Panc1 (cell line): ENCODE measurements at regions not wholly inside any gene's neighbourhood (a gene's known extent, or its start where the extent isn't known, plus 50 kb on each side); places are given as distances from the start of the nearest gene placed in this dataset.

Experiments
- ATAC-seq: fragments of 200-7000 bp; cut with Tn5 transposase; 2 replicates; pipeline ENCODE4 v1.9.1; 2020; ENCODE audit warnings: mild to moderate bottlenecking, moderate library complexity
- BruUV-seq: library from RNA; stranded (reverse); fragments of 400-500 nt; replicated peaks from 2 replicates; lab custom pipeline; 2021; lab: Mats Ljungman, UMichigan
- CTCF ChIA-PET: fragments of 300-600 bp; sonication (Branson Sonifier 250); formaldehyde crosslinking; loops from one replicate; lab custom pipeline; 2022; ENCODE audit warnings: antibody characterized with exemption; lab: Charles Lee
- POLR2A ChIA-PET: fragments of 300-600 bp; sonication (Branson Sonifier 250); formaldehyde crosslinking; loops from one replicate; lab custom pipeline; 2022; ENCODE audit warnings: antibody characterized with exemption; lab: Charles Lee
- DNase-seq: peaks from one replicate; pipeline ENCODE4 v3.0.0-alpha.2; 2010; ENCODE audit warnings: low read depth, low spot score
- H3K27ac ChIP-seq: 2 replicates; pipeline ENCODE4 v1.5.1; 2011; ENCODE audit warnings: mild to moderate bottlenecking, low read length, inconsistent platforms
- H3K27me3 ChIP-seq: fragments of 200-500 bp; sonication (Bioruptor generic); 2 replicates; pipeline ENCODE4 v1.6.0; 2014; ENCODE audit warnings: low read length, inconsistent platforms; ENCODE audit not compliant: control insufficient read depth, insufficient read depth
- H3K36me3 ChIP-seq: fragments of 200-500 bp; sonication (Bioruptor generic); 2 replicates; pipeline ENCODE4 v1.5.1; 2014; ENCODE audit warnings: inconsistent platforms, mild to moderate bottlenecking, low read length, moderate library complexity; ENCODE audit not compliant: control insufficient read depth, insufficient read depth
- H3K4me1 ChIP-seq: 2 replicates; pipeline ENCODE4 v1.5.1; 2011; ENCODE audit warnings: inconsistent platforms, mild to moderate bottlenecking, low read length, moderate library complexity; ENCODE audit not compliant: control insufficient read depth, insufficient read depth
- H3K4me3 ChIP-seq, 2 experiments: 2 replicates each; pipeline ENCODE4 v1.5.1; 2011 to 2012; ENCODE audit warnings: low read depth in 2 of 2, low read length in 2 of 2, mild to moderate bottlenecking in 2 of 2, inconsistent platforms in 1 of 2, moderate library complexity in 1 of 2
- H3K9me3 ChIP-seq: fragments of 200-500 bp; sonication (Bioruptor generic); 2 replicates; pipeline ENCODE4 v1.5.1; 2014; ENCODE audit warnings: low read depth, mild to moderate bottlenecking, inconsistent platforms, low read length, moderate library complexity; ENCODE audit not compliant: control insufficient read depth, insufficient read depth
- POLR2AphosphoS5 ChIP-seq: IDR thresholded peaks from 2 replicates; pipeline ENCODE4 v1.6.1; 2012; ENCODE audit warnings: mild to moderate bottlenecking, low read depth, low read length, moderate library complexity
- REST ChIP-seq, 2 experiments: IDR thresholded peaks; 2 replicates each; pipeline ENCODE4 v1.6.1; 2011 to 2012; ENCODE audit warnings: low read depth in 2 of 2, control low read depth in 1 of 2, low read length in 1 of 2, mild to moderate bottlenecking in 1 of 2, moderate library complexity in 1 of 2; ENCODE audit not compliant: insufficient read depth in 1 of 2
- SIN3A ChIP-seq: IDR thresholded peaks from 2 replicates; pipeline ENCODE4 v1.6.1; 2012; ENCODE audit warnings: low read depth, mild to moderate bottlenecking, low read length, moderate library complexity, borderline replicate concordance; ENCODE audit not compliant: insufficient read depth
- TCF7L2 ChIP-seq: IDR thresholded peaks from 2 replicates; pipeline ENCODE4 v1.6.1; 2011; ENCODE audit warnings: mild to moderate bottlenecking, low read depth, low read length, inconsistent platforms
- in situ Hi-C: cut with HindIII; loops from 2 replicates; pipeline ENCODE4 v1.10.0; 2016; ENCODE audit warnings: low sequenced_read_pairs, low pct_unique_long_range_greater_than_20kb
- intact Hi-C: fragments of 100-400 bp; cut with micrococcal nuclease; formaldehyde crosslinking; loops from one replicate; pipeline ENCODE4 v1.10.0; 2022; ENCODE audit not compliant: unreplicated experiment
- TF ChIP-seq, protein P1 (sequence below): fragments of 450-650 bp; IDR thresholded peaks from 2 replicates; pipeline ENCODE4 v1.5.1; 2017; ENCODE audit warnings: mild to moderate bottlenecking

DNA sequence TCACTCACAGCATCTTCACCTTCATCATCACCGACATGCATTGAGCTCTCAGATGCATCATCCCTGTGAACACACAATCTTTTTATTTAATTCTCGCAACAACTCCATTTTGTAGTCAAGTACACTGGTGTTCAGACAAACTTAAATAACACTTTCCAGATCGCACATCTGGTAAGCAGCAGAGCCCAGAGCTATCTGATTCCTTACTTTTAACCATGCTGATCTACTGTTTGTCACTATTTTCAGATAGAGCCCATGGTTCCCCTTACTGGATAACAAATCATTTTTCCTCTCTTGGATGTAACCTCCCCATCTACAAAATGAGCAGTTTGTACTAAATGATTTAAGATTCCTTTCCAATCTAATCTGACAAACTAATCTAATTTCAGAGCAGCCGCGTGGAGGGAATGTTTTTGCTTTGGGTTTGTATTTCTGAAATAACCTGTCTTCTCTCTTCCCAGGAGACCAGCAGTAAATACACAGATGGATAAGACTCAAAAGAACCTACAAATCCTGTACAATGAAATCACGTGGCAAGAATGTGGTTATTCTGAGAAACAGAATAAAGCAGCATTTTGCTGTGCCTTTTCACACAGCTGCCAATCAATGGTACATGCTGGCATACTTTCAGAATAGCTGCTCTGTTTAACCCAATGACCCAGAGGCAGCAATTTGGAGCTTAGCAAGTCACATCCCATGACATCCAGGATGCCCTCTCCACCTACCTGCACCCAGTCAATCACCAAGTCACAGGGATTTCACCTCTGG lies 72.9 kb upstream of the CCL2 start:
- no peak for TF ChIP-seq POLR2AphosphoS5
- TF ChIP-seq SIN3A, result no peak
- TF ChIP-seq, protein P1, sequence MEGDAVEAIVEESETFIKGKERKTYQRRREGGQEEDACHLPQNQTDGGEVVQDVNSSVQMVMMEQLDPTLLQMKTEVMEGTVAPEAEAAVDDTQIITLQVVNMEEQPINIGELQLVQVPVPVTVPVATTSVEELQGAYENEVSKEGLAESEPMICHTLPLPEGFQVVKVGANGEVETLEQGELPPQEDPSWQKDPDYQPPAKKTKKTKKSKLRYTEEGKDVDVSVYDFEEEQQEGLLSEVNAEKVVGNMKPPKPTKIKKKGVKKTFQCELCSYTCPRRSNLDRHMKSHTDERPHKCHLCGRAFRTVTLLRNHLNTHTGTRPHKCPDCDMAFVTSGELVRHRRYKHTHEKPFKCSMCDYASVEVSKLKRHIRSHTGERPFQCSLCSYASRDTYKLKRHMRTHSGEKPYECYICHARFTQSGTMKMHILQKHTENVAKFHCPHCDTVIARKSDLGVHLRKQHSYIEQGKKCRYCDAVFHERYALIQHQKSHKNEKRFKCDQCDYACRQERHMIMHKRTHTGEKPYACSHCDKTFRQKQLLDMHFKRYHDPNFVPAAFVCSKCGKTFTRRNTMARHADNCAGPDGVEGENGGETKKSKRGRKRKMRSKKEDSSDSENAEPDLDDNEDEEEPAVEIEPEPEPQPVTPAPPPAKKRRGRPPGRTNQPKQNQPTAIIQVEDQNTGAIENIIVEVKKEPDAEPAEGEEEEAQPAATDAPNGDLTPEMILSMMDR, result no peak
- no peak for TF ChIP-seq REST (IDR thresholded peaks at IDR 0.05; ENCODE audit: insufficient read depth in 1 of 2, low read depth in 2 of 2, low read length in 1 of 2)
- TF ChIP-seq TCF7L2, result no peak
- H3K9me3 ChIP-seq, result no peaks in the 10 kb centered on the region
- ATAC-seq (no peak), DNase-seq (no peak)
- no peaks in the 10 kb centered on the region for H3K36me3 ChIP-seq
- no TSS peak for BruUV-seq
- no peak overlapping the region for H3K27ac ChIP-seq
- H3K4me3 ChIP-seq, result no peak overlapping the region
- H3K4me1 ChIP-seq, result no peaks in the 10 kb centered on the region
- CTCF ChIA-PET, result no interaction called here
- POLR2A ChIA-PET, result no interaction called here
- H3K27me3 ChIP-seq, result peaks cover 10% of the 10 kb centered on the region
- in situ Hi-C loops, result no loop called here
- intact Hi-C loops, result no loop called here

DNA sequence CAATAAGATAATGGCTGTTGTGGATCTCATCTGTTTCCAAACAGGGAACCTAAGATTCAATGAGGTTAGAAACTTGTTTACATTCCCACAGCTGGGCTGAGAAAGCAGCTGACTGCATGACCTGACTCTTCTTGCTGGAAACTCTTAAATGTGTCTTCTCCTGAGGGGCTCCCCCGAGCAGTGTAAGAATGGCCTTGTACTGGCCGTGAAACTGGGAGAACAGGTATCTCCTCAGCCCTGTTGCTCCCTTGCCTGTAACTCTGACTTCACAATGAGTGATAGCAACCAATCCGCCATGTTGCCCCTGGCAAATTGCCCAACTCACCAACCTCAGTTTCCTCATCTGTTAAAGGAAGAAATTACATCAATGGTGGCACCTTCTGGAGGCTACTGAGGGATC lies 59.1 kb upstream of the CCL2 start:
- no peak for ATAC-seq
- DNase-seq, result no peak
- Histone ChIP-seq H3K36me3 (no peaks in the 10 kb centered on the region), H3K4me3 (no peak overlapping the region), H3K27me3 (no peaks in the 10 kb centered on the region; the same call in 1 of the 2 replicates), H3K9me3 (no peaks in the 10 kb centered on the region), H3K4me1 (peaks cover 2% of the 10 kb centered on the region; the same call in 1 of the 2 replicates), H3K27ac (no peak overlapping the region)
- intact Hi-C loops (no loop called here), in situ Hi-C loops (no loop called here)
- TF ChIP-seq TCF7L2, result no peak
- TF ChIP-seq POLR2AphosphoS5, result no peak
- TF ChIP-seq, protein P1, result no peak
- TF ChIP-seq SIN3A, result no peak
- TF ChIP-seq REST (IDR thresholded peaks at IDR 0.05; ENCODE audit: insufficient read depth in 1 of 2, low read depth in 2 of 2, low read length in 1 of 2), result no peak
- POLR2A ChIA-PET, result interaction anchor here (0.6 kb wide), 1 partner anchor 37 kb away, joined by 5 read pairs; no protein-coding TSS in a partner anchor
- CTCF ChIA-PET, result interaction anchor here (0.9 kb wide), 1 partner anchor 165 kb away, joined by 3 read pairs; no protein-coding TSS in a partner anchor
- no TSS peak for BruUV-seq
